ENCODE measurements at regions not wholly inside any gene's neighbourhood (a gene's known extent, or its start where the extent isn't known, plus 50 kb on each side); places are given as distances from the start of the nearest gene placed in this dataset.
A peak's percentile ranks its signal among the peaks of the same experiment; 100 is the strongest.

DNA sequence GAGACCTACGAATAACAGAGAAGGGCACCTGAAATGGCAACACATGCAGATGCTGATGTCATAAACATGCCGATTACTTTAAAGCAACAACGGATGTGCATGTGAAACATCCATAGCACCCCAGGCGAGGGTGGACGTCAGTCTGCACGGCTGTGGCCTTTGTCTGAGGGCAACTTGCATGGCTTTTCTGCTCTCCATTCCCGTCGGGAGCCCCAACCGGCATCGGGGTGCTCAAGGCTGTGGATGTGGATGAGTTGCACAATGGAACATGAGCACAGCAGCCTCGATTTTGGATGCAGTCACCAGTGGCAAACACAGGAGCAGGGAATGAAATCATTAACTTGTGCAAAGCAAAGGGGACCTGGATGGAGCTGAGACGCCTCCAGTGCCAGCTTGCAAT lies 298.2 kb upstream of the SALL3 start:
- peaks cover 0 to 2% of the 10 kb centered on the region in 2 donors for H3K4me1 ChIP-seq (ENCODE audit: control insufficient read depth in 2 of 2, insufficient read depth in 1 of 2, low read depth in 1 of 2, low read length in 2 of 2)
- no peaks in the 10 kb centered on the region for H3K9me3 ChIP-seq (replicated peaks in 1 of 2; ENCODE audit: control insufficient read depth in 2 of 2, insufficient read depth in 1 of 2, low read depth in 1 of 2, low read length in 2 of 2)
- H2BK12ac ChIP-seq (ENCODE audit: low read length) = no peak overlapping the region
- H2BK15ac ChIP-seq (ENCODE audit: low read length) = no peak overlapping the region
- H4K8ac ChIP-seq (ENCODE audit: low read depth, low read length) = no peak overlapping the region
- no CpG with 5 or more reads among the region's 12 CpGs for WGBS, 2 donors (ENCODE audit: extremely low coverage in 2 of 2, insufficient read length in 2 of 2, insufficient replicate concordance in 1 of 2)
- no peak overlapping the region for H2AK5ac ChIP-seq (ENCODE audit: low read depth, low read length)
- no peak overlapping the region for H2BK120ac ChIP-seq (ENCODE audit: low read depth, low read length)
- H3K4me2 ChIP-seq (ENCODE audit: insufficient read depth, low read length, poor library complexity, severe bottlenecking) = no peak overlapping the region
- no peak for DNase-seq (ENCODE audit: low spot score)
- no peak overlapping the region for H4K91ac ChIP-seq (ENCODE audit: low read depth, low read length, poor library complexity)
- no peak overlapping the region for H2BK5ac ChIP-seq (ENCODE audit: low read length)
- no peak overlapping the region for H2AFZ ChIP-seq (ENCODE audit: low read length)
- H3K18ac ChIP-seq (ENCODE audit: low read length) = no peak overlapping the region
- no peaks in the 10 kb centered on the region for H3K27me3 ChIP-seq (ENCODE audit: control insufficient read depth in 3 of 3, insufficient read depth in 3 of 3, low read depth in 1 of 3, low read length in 3 of 3)
- peak overlapping the region; percentile 25 for H3K14ac ChIP-seq (ENCODE audit: low read length)
- H3K4ac ChIP-seq (ENCODE audit: low read length) = no peak overlapping the region
- no peaks in the 10 kb centered on the region for H3K36me3 ChIP-seq (replicated peaks in 1 of 2; ENCODE audit: control insufficient read depth in 2 of 2, insufficient read depth in 2 of 2, low read length in 2 of 2)
- H3K79me1 ChIP-seq (ENCODE audit: low read depth, low read length) = no peaks in the 10 kb centered on the region
- no peak overlapping the region for H3K9ac ChIP-seq (ENCODE audit: low read depth, low read length, poor library complexity)
- H3K4me3 ChIP-seq (ENCODE audit: low read length in 2 of 2) = no peak overlapping the region
- no peak overlapping the region for H3K27ac ChIP-seq (replicated peaks; ENCODE audit: low read length)
- H3K23ac ChIP-seq (ENCODE audit: low read depth, low read length, poor library complexity) = no peak overlapping the region

DNA sequence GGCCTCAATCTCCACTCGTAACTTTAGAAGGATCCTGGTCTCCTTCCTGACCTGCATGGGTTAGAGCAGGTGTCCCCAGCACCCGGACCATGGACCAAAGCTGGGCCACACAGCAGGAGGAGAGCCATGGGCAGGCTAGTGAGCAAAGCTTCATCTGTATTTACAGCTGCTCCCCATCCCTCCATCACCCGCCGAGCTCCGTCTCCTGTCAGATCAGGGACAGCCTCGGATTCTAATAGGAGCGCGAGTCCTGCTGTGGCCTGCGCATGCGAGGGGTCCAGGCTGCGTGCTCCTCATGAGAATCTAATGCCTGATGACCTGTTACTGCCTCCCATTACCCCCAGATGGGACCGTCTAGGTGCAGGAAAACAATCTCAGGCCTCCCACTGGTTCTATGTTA lies 297.7 kb upstream of the SALL3 start:
- Histone ChIP-seq H2AK5ac (ENCODE audit: low read depth, low read length) (no peak overlapping the region), H3K14ac (ENCODE audit: low read length) (peak overlapping the region; percentile 78), H4K91ac (ENCODE audit: low read depth, low read length, poor library complexity) (no peak overlapping the region), H3K18ac (ENCODE audit: low read length) (peak overlapping the region; percentile 30), H3K36me3 (replicated peaks in 1 of 2; ENCODE audit: control insufficient read depth in 2 of 2, insufficient read depth in 2 of 2, low read length in 2 of 2) (no peaks in the 10 kb centered on the region), H2BK120ac (ENCODE audit: low read depth, low read length) (no peak overlapping the region), H3K4me1 (ENCODE audit: control insufficient read depth in 2 of 2, insufficient read depth in 1 of 2, low read depth in 1 of 2, low read length in 2 of 2) (peaks cover 0 to 2% of the 10 kb centered on the region in 2 donors), H4K8ac (ENCODE audit: low read depth, low read length) (no peak overlapping the region), H3K4ac (ENCODE audit: low read length) (no peak overlapping the region), H3K9me3 (replicated peaks in 1 of 2; ENCODE audit: control insufficient read depth in 2 of 2, insufficient read depth in 1 of 2, low read depth in 1 of 2, low read length in 2 of 2) (no peaks in the 10 kb centered on the region), H3K4me2 (ENCODE audit: insufficient read depth, low read length, poor library complexity, severe bottlenecking) (no peak overlapping the region), H2BK5ac (ENCODE audit: low read length) (no peak overlapping the region), H3K27me3 (ENCODE audit: control insufficient read depth in 3 of 3, insufficient read depth in 3 of 3, low read depth in 1 of 3, low read length in 3 of 3) (no peaks in the 10 kb centered on the region), H2BK12ac (ENCODE audit: low read length) (no peak overlapping the region), H2AFZ (ENCODE audit: low read length) (no peak overlapping the region), H3K9ac (ENCODE audit: low read depth, low read length, poor library complexity) (no peak overlapping the region), H2BK15ac (ENCODE audit: low read length) (no peak overlapping the region), H3K27ac (replicated peaks; ENCODE audit: low read length) (no peak overlapping the region), H3K79me1 (ENCODE audit: low read depth, low read length) (no peaks in the 10 kb centered on the region), H3K23ac (ENCODE audit: low read depth, low read length, poor library complexity) (no peak overlapping the region), H3K4me3 (ENCODE audit: low read length in 2 of 2) (no peak overlapping the region)
- no peak for DNase-seq (ENCODE audit: low spot score)
- WGBS, 2 donors (ENCODE audit: extremely low coverage in 2 of 2, insufficient read length in 2 of 2, insufficient replicate concordance in 1 of 2) = no CpG with 5 or more reads among the region's 12 CpGs

DNA sequence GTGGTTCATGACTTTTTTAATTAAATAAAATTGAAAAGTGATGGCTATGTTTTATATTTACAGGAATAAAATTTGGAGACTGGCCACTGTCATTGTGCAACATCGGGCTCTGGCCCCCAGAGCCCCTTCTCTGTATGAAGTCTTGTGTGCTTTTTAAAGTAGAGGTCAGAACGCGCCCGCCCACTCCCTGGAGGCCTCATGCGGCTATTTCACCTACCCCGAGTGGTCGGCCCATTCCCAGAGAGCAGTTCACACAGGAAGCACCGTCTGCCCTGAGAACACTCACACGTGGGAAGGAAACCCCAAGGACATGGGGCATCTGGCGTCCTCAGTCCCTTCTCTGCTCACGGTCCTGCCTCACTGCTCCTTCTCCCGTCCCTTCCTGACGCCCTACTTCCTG lies 296.9 kb upstream of the SALL3 start:
- Histone ChIP-seq H4K91ac (ENCODE audit: low read depth, low read length, poor library complexity) (no peak overlapping the region), H3K14ac (ENCODE audit: low read length) (no peak overlapping the region), H3K4me3 (ENCODE audit: low read length in 2 of 2) (peak overlapping the region in 1 of 2 donors; percentile 48), H2AFZ (ENCODE audit: low read length) (no peak overlapping the region), H3K4me2 (ENCODE audit: insufficient read depth, low read length, poor library complexity, severe bottlenecking) (no peak overlapping the region), H2AK5ac (ENCODE audit: low read depth, low read length) (no peak overlapping the region), H3K27ac (replicated peaks; ENCODE audit: low read length) (no peak overlapping the region), H3K23ac (ENCODE audit: low read depth, low read length, poor library complexity) (no peak overlapping the region), H2BK120ac (ENCODE audit: low read depth, low read length) (no peak overlapping the region), H2BK15ac (ENCODE audit: low read length) (no peak overlapping the region), H4K8ac (ENCODE audit: low read depth, low read length) (no peak overlapping the region), H2BK5ac (ENCODE audit: low read length) (no peak overlapping the region), H3K18ac (ENCODE audit: low read length) (no peak overlapping the region), H3K79me1 (ENCODE audit: low read depth, low read length) (no peaks in the 10 kb centered on the region), H3K36me3 (replicated peaks in 1 of 2; ENCODE audit: control insufficient read depth in 2 of 2, insufficient read depth in 2 of 2, low read length in 2 of 2) (no peaks in the 10 kb centered on the region), H2BK12ac (ENCODE audit: low read length) (no peak overlapping the region), H3K9me3 (replicated peaks in 1 of 2; ENCODE audit: control insufficient read depth in 2 of 2, insufficient read depth in 1 of 2, low read depth in 1 of 2, low read length in 2 of 2) (no peaks in the 10 kb centered on the region), H3K27me3 (ENCODE audit: control insufficient read depth in 3 of 3, insufficient read depth in 3 of 3, low read depth in 1 of 3, low read length in 3 of 3) (no peaks in the 10 kb centered on the region), H3K4ac (ENCODE audit: low read length) (no peak overlapping the region), H3K4me1 (ENCODE audit: control insufficient read depth in 2 of 2, insufficient read depth in 1 of 2, low read depth in 1 of 2, low read length in 2 of 2) (peaks cover 0 to 2% of the 10 kb centered on the region in 2 donors), H3K9ac (ENCODE audit: low read depth, low read length, poor library complexity) (peak overlapping the region; percentile 7)
- no CpG with 5 or more reads among the region's 13 CpGs for WGBS, 2 donors (ENCODE audit: extremely low coverage in 2 of 2, insufficient read length in 2 of 2, insufficient replicate concordance in 1 of 2)
- DNase-seq (ENCODE audit: low spot score) = no peak

DNA sequence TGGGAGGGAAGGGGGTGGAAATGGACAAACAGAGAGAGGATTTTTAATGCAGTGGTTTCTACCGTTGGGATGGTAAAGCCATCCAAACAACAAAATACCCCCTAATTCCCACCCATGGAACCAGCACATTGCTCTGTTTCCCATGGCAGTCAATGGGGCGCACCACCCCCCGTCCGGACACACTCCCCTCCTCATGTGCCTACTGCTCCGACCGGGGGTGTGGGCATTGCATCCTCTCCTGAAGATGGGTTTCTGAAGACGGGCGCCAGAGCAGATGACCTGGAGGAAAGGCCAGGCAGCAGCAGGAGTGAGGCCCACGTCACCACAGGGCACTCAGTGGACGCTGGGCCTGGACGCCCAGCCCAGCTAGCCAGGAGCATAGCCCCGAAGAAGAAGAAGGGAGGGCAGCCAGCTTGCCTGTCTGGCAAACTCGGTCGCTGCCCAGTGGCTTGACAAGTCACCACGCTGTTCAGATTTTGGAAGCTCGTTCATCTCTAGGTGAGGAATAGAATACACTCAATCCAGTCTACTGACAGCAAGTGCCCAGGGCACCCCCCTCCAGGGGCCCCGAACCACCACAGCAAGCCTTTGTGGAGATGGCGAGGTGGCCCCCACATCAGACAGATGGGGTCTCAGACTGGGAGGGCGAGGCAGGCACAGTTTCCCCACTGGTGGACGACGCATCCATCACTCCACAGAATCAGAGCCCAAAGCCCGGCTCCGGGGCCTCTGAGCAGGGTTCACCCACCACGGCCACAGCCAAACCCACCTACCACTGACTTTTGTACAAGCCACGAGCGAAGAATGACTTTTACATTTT lies 296.2 kb upstream of the SALL3 start:
- Histone ChIP-seq H4K8ac (ENCODE audit: low read depth, low read length) (no peak overlapping the region), H3K9me3 (replicated peaks in 1 of 2; ENCODE audit: control insufficient read depth in 2 of 2, insufficient read depth in 1 of 2, low read depth in 1 of 2, low read length in 2 of 2) (no peaks in the 10 kb centered on the region), H2BK5ac (ENCODE audit: low read length) (no peak overlapping the region), H3K14ac (ENCODE audit: low read length) (no peak overlapping the region), H3K18ac (ENCODE audit: low read length) (no peak overlapping the region), H2BK12ac (ENCODE audit: low read length) (no peak overlapping the region), H3K79me1 (ENCODE audit: low read depth, low read length) (no peaks in the 10 kb centered on the region), H3K23ac (ENCODE audit: low read depth, low read length, poor library complexity) (peak overlapping the region; percentile 37), H2AK5ac (ENCODE audit: low read depth, low read length) (no peak overlapping the region), H3K9ac (ENCODE audit: low read depth, low read length, poor library complexity) (peak overlapping the region; percentile 30), H4K91ac (ENCODE audit: low read depth, low read length, poor library complexity) (no peak overlapping the region), H3K4ac (ENCODE audit: low read length) (no peak overlapping the region), H2BK15ac (ENCODE audit: low read length) (no peak overlapping the region), H3K4me2 (ENCODE audit: insufficient read depth, low read length, poor library complexity, severe bottlenecking) (no peak overlapping the region), H3K36me3 (replicated peaks in 1 of 2; ENCODE audit: control insufficient read depth in 2 of 2, insufficient read depth in 2 of 2, low read length in 2 of 2) (no peaks in the 10 kb centered on the region), H3K27me3 (ENCODE audit: control insufficient read depth in 3 of 3, insufficient read depth in 3 of 3, low read depth in 1 of 3, low read length in 3 of 3) (no peaks in the 10 kb centered on the region), H3K27ac (replicated peaks; ENCODE audit: low read length) (no peak overlapping the region), H3K4me3 (ENCODE audit: low read length in 2 of 2) (no peak overlapping the region), H3K4me1 (ENCODE audit: control insufficient read depth in 2 of 2, insufficient read depth in 1 of 2, low read depth in 1 of 2, low read length in 2 of 2) (peaks cover 0 to 2% of the 10 kb centered on the region in 2 donors), H2BK120ac (ENCODE audit: low read depth, low read length) (no peak overlapping the region), H2AFZ (ENCODE audit: low read length) (no peak overlapping the region)
- no CpG with 5 or more reads among the region's 26 CpGs for WGBS, 2 donors (ENCODE audit: extremely low coverage in 2 of 2, insufficient read length in 2 of 2, insufficient replicate concordance in 1 of 2)
- DNase-seq (ENCODE audit: low spot score) = no peak

All from neuronal stem cell (in vitro differentiated cells).